ENCODE measurements at regions not wholly inside any gene's neighbourhood (a gene's known extent, or its start where the extent isn't known, plus 50 kb on each side); places are given as distances from the start of the nearest gene placed in this dataset.

DNA sequence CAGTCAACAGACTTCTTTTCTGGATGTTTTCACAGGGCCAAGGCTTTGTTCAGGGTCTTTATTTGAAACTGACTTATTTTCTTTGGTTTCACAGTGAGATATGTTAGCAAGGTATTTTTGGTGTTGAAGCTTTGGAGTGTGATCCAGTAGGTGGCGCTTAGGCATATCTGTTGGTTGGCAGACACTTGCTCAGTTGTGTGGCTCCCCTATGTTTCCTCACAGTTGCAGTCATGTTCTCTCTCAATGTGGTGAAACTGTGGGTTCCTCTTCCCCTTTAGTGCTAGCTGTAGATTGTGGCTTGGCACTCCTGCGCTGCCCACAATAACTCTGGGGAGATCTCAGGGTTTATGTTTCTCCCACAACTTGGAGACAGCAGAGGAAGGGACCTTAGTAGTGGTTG lies 460.8 kb downstream of the SLITRK2 start:
- TF ChIP-seq, protein P1, sequence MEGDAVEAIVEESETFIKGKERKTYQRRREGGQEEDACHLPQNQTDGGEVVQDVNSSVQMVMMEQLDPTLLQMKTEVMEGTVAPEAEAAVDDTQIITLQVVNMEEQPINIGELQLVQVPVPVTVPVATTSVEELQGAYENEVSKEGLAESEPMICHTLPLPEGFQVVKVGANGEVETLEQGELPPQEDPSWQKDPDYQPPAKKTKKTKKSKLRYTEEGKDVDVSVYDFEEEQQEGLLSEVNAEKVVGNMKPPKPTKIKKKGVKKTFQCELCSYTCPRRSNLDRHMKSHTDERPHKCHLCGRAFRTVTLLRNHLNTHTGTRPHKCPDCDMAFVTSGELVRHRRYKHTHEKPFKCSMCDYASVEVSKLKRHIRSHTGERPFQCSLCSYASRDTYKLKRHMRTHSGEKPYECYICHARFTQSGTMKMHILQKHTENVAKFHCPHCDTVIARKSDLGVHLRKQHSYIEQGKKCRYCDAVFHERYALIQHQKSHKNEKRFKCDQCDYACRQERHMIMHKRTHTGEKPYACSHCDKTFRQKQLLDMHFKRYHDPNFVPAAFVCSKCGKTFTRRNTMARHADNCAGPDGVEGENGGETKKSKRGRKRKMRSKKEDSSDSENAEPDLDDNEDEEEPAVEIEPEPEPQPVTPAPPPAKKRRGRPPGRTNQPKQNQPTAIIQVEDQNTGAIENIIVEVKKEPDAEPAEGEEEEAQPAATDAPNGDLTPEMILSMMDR (IDR thresholded peaks at IDR 0.05; ENCODE audit: poor library complexity), result peak; percentile 42
- TF ChIP-seq EZH2 (IDR thresholded peaks at IDR 0.05; ENCODE audit: borderline replicate concordance) (no peak), EZH2phosphoT487 (IDR thresholded peaks at IDR 0.05; ENCODE audit: low read depth, severe bottlenecking, unreplicated experiment) (no peak)

All from hepatocyte (in vitro differentiated cells).